A673 (cell line): ENCODE measurements at regions not wholly inside any gene's neighbourhood (a gene's known extent, or its start where the extent isn't known, plus 50 kb on each side); places are given as distances from the start of the nearest gene placed in this dataset.

Experiments used
- CTCF ChIP-seq: fragments of 300-800, 200-600 bp; sonication (generic); conservative IDR thresholded peaks from 2 replicates; pipeline ENCODE4 v1.5.1; 2017; ENCODE audit warnings: low read depth, mild to moderate bottlenecking, antibody characterized with exemption, low read length, moderate library complexity, mixed read lengths
- EZH2 ChIP-seq: fragments of 200-600 bp; sonication (generic); IDR thresholded peaks from 2 replicates; pipeline ENCODE4 v1.6.1; 2017; ENCODE audit warnings: borderline replicate concordance, low read depth, mild to moderate bottlenecking, mixed read lengths, antibody characterized with exemption, low read length; ENCODE audit not compliant: poor library complexity, severe bottlenecking

- TF ChIP-seq CTCF (no peak), EZH2 (no peak)
Observed at GRCh38 chr20:4358552-4358951, 109.5 kb upstream of the ADRA1D start.
